HEK293 (cell line): ENCODE measurements at regions not wholly inside any gene's neighbourhood (a gene's known extent, or its start where the extent isn't known, plus 50 kb on each side); places are given as distances from the start of the nearest gene placed in this dataset.

ENCODE experiments used
- CTCF ChIA-PET: fragments of 350-600 bp; formaldehyde crosslinking; extraction: SDS; loops from one replicate; lab custom pipeline; 2021; ENCODE audit warnings: antibody characterized with exemption; lab: Yijun Ruan, JAX
- POLR2A ChIA-PET: fragments of 300-600 bp; formaldehyde crosslinking; extraction: SDS; loops from one replicate; lab custom pipeline; 2020; ENCODE audit warnings: antibody characterized with exemption, inconsistent platforms; lab: Yijun Ruan, JAX
- H3K27ac ChIP-seq: fragments of 200-500 bp; sonication (Bioruptor generic); 2 replicates; pipeline ENCODE4 v1.5.1; 2014; ENCODE audit warnings: low read depth, low read length, control low read depth, inconsistent platforms; ENCODE audit errors: extremely low read depth
- H3K36me3 ChIP-seq, 2 experiments: fragments of 200-500 bp in 1 of 2; sonication (Bioruptor generic) in 1 of 2; 1 replicate in 1 of 2; 2 replicates in 1 of 2; pipeline ENCODE4 v1.5.1; 2014 to 2017; ENCODE audit warnings: inconsistent platforms in 2 of 2, low read length in 2 of 2; ENCODE audit not compliant: control insufficient read depth in 2 of 2, insufficient read depth in 1 of 2
- H3K4me1 ChIP-seq: fragments of 200-500 bp; sonication (Bioruptor generic); 2 replicates; pipeline ENCODE4 v1.5.1; 2014; ENCODE audit warnings: mild to moderate bottlenecking, low read length, inconsistent platforms; ENCODE audit not compliant: control insufficient read depth, insufficient read depth
- H3K4me3 ChIP-seq: 2 replicates; pipeline ENCODE4 v1.5.1; 2011; ENCODE audit warnings: low read depth, mild to moderate bottlenecking, control low read depth, low read length, moderate library complexity
- H3K9me3 ChIP-seq: fragments of 200-500 bp; sonication (Bioruptor generic); 2 replicates; pipeline ENCODE4 v1.5.1; 2014; ENCODE audit warnings: low read depth, low read length, inconsistent platforms; ENCODE audit not compliant: control insufficient read depth, insufficient read depth
- IKZF3 ChIP-seq: fragments of 450-650 bp; IDR thresholded peaks from 2 replicates; pipeline ENCODE4 v1.5.0; 2018; ENCODE audit warnings: missing biosample characterization, mild to moderate bottlenecking, missing genetic modification characterization, moderate library complexity
- PBX3 ChIP-seq: sonication (generic); formaldehyde crosslinking; IDR thresholded peaks from 2 replicates; pipeline ENCODE4 v1.8.1; 2022; ENCODE audit warnings: mild to moderate bottlenecking, moderate library complexity, missing genetic modification reagents
- REPIN1 ChIP-seq: fragments of 450-650 bp; formaldehyde crosslinking; IDR thresholded peaks from 2 replicates; pipeline ENCODE4 v1.5.1; 2017; ENCODE audit warnings: missing biosample characterization, missing genetic modification characterization, low read depth
- REST ChIP-seq: fragments of 450-650 bp; formaldehyde crosslinking; IDR thresholded peaks from 2 replicates; pipeline ENCODE4 v1.5.1; 2016; ENCODE audit warnings: missing biosample characterization, missing genetic modification characterization
- SALL2 ChIP-seq: fragments of 450-650 bp; formaldehyde crosslinking; IDR thresholded peaks from 2 replicates; pipeline ENCODE4 v1.5.0; 2017; ENCODE audit warnings: missing biosample characterization, mild to moderate bottlenecking, missing genetic modification characterization, borderline replicate concordance
- SCRT1 ChIP-seq: fragments of 450-650 bp; formaldehyde crosslinking; IDR thresholded peaks from 2 replicates; pipeline ENCODE4 v1.5.1; 2016; ENCODE audit warnings: missing biosample characterization, missing genetic modification characterization, borderline replicate concordance
- YY2 ChIP-seq: fragments of 450-650 bp; formaldehyde crosslinking; IDR thresholded peaks from 2 replicates; pipeline ENCODE4 v1.5.1; 2016; ENCODE audit warnings: missing biosample characterization, missing genetic modification characterization
- ZBTB17 ChIP-seq: fragments of 450-650 bp; formaldehyde crosslinking; IDR thresholded peaks from 2 replicates; pipeline ENCODE4 v1.5.1; 2016; ENCODE audit warnings: missing biosample characterization, missing genetic modification characterization
- ZNF114 ChIP-seq: fragments of 450-650 bp; formaldehyde crosslinking; IDR thresholded peaks from 2 replicates; pipeline ENCODE4 v1.5.0; 2017; ENCODE audit warnings: missing biosample characterization, missing genetic modification characterization
- ZNF132 ChIP-seq: fragments of 450-650 bp; formaldehyde crosslinking; IDR thresholded peaks from 2 replicates; pipeline ENCODE4 v1.5.1; 2017; ENCODE audit warnings: missing biosample characterization, missing genetic modification characterization, borderline replicate concordance
- ZNF16 ChIP-seq: fragments of 450-650 bp; formaldehyde crosslinking; IDR thresholded peaks from 2 replicates; pipeline ENCODE4 v1.5.1; 2016; ENCODE audit warnings: low read depth, missing biosample characterization, missing genetic modification characterization
- ZNF239 ChIP-seq: fragments of 450-650 bp; formaldehyde crosslinking; IDR thresholded peaks from 2 replicates; pipeline ENCODE4 v1.5.1; 2016; ENCODE audit warnings: missing biosample characterization, missing genetic modification characterization
- ZNF248 ChIP-seq: fragments of 450-650 bp; formaldehyde crosslinking; IDR thresholded peaks from 2 replicates; pipeline ENCODE4 v1.5.1; 2017; ENCODE audit warnings: missing biosample characterization, missing genetic modification characterization
- ZNF341 ChIP-seq: fragments of 450-650 bp; formaldehyde crosslinking; IDR thresholded peaks from 2 replicates; pipeline ENCODE4; 2016; ENCODE audit warnings: low read depth, missing biosample characterization, missing genetic modification characterization
- ZNF362 ChIP-seq: fragments of 450-650 bp; formaldehyde crosslinking; IDR thresholded peaks from 2 replicates; pipeline ENCODE4 v1.5.1; 2016; ENCODE audit warnings: missing biosample characterization, missing genetic modification characterization
- ZNF416 ChIP-seq: fragments of 450-650 bp; formaldehyde crosslinking; IDR thresholded peaks from 2 replicates; pipeline ENCODE4 v1.5.1; 2016; ENCODE audit warnings: missing biosample characterization, missing genetic modification characterization
- ZNF558 ChIP-seq: fragments of 450-650 bp; formaldehyde crosslinking; IDR thresholded peaks from 2 replicates; pipeline ENCODE4 v1.5.1; 2016; ENCODE audit warnings: missing biosample characterization, missing genetic modification characterization
- ZNF571 ChIP-seq: fragments of 450-650 bp; formaldehyde crosslinking; IDR thresholded peaks from 2 replicates; pipeline ENCODE4 v1.5.0; 2017; ENCODE audit warnings: missing biosample characterization, missing genetic modification characterization
- ZNF610 ChIP-seq: fragments of 450-650 bp; formaldehyde crosslinking; IDR thresholded peaks from 2 replicates; pipeline ENCODE4 v1.5.1; 2016; ENCODE audit warnings: missing biosample characterization, missing genetic modification characterization, borderline replicate concordance
- ZNF626 ChIP-seq: fragments of 450-650 bp; sonication (Bioruptor Pico); formaldehyde crosslinking; IDR thresholded peaks from 2 replicates; pipeline ENCODE4 v1.5.1; 2018; ENCODE audit warnings: missing biosample characterization, missing genetic modification characterization, inconsistent platforms
- ZNF670 ChIP-seq: fragments of 450-650 bp; formaldehyde crosslinking; IDR thresholded peaks from 2 replicates; pipeline ENCODE4 v1.5.1; 2016; ENCODE audit warnings: missing biosample characterization, missing genetic modification characterization, low read depth
- ZNF791 ChIP-seq: fragments of 450-650 bp; formaldehyde crosslinking; IDR thresholded peaks from 2 replicates; pipeline ENCODE4 v1.5.1; 2016; ENCODE audit warnings: missing biosample characterization, missing genetic modification characterization
- ZSCAN30 ChIP-seq: fragments of 450-650 bp; IDR thresholded peaks from 2 replicates; pipeline ENCODE4 v1.5.1; 2018; ENCODE audit warnings: missing biosample characterization, mild to moderate bottlenecking, missing genetic modification characterization, moderate library complexity
- TF ChIP-seq, protein P1 (sequence below): IDR thresholded peaks from 2 replicates; pipeline ENCODE4 v1.6.1; 2011; ENCODE audit warnings: mild to moderate bottlenecking, low read depth, low read length, borderline replicate concordance
- TF ChIP-seq, protein P2 (sequence below): fragments of 450-650 bp; formaldehyde crosslinking; IDR thresholded peaks from 2 replicates; pipeline ENCODE4 v1.5.1; 2017; ENCODE audit warnings: missing biosample characterization, missing genetic modification characterization
- TF ChIP-seq, protein P3 (sequence below): fragments of 450-650 bp; formaldehyde crosslinking; IDR thresholded peaks from 2 replicates; pipeline ENCODE4 v1.5.1; 2017; ENCODE audit warnings: missing biosample characterization, missing genetic modification characterization

GRCh38 chr2:173692068-173692467, 273.1 kb downstream of the SP3 start (continued):
- no peak for TF ChIP-seq ZNF132 (tag by site-specific recombination)
- no peak for TF ChIP-seq ZNF626
- TF ChIP-seq ZBTB17 (tag by site-specific recombination): no peak
- TF ChIP-seq, protein P1, sequence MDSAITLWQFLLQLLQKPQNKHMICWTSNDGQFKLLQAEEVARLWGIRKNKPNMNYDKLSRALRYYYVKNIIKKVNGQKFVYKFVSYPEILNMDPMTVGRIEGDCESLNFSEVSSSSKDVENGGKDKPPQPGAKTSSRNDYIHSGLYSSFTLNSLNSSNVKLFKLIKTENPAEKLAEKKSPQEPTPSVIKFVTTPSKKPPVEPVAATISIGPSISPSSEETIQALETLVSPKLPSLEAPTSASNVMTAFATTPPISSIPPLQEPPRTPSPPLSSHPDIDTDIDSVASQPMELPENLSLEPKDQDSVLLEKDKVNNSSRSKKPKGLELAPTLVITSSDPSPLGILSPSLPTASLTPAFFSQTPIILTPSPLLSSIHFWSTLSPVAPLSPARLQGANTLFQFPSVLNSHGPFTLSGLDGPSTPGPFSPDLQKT: no peak
- TF ChIP-seq REST: no peak
- TF ChIP-seq SALL2 (tag by site-specific recombination): no peak
- TF ChIP-seq ZNF362 (tag by site-specific recombination): no peak
- TF ChIP-seq, protein P2, sequence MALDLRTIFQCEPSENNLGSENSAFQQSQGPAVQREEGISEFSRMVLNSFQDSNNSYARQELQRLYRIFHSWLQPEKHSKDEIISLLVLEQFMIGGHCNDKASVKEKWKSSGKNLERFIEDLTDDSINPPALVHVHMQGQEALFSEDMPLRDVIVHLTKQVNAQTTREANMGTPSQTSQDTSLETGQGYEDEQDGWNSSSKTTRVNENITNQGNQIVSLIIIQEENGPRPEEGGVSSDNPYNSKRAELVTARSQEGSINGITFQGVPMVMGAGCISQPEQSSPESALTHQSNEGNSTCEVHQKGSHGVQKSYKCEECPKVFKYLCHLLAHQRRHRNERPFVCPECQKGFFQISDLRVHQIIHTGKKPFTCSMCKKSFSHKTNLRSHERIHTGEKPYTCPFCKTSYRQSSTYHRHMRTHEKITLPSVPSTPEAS (tag by site-specific recombination): no peak
- no peak for TF ChIP-seq ZNF558 (tag by site-specific recombination)
- no peak for TF ChIP-seq ZNF341 (tag by site-specific recombination)
- TF ChIP-seq ZNF248 (tag by site-specific recombination): no peak
- no peak for TF ChIP-seq PBX3 (CRISPR knock-in tag)

DNA sequence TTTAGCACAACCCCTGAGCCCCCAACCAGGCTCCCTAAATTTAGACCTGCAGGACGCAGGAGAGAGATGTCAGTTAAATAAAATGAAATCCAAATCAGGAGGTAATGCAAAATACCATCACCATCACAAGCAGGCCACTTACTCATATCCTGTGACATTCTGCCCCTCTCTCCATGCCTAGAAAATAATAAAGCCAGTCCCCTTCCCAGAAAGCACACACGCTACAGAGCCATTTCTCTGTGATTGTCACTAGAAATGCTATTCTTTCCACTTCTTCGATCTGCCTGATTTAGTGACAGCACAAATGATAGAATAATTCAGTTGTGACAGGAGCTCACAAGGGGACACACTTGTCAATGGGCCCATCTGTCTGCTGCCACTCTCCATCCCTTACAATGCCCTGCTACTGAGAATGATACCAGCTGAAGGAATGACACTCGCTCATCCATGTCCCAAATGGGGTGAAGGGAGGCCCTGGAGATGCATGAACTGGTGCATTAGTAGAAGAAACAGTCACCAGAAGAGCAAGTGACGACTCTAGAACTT, 272.1 kb downstream of the SP3 start:
- POLR2A ChIA-PET: no interaction called here
- Histone ChIP-seq H3K9me3 (no peaks in the 10 kb centered on the region), H3K4me3 (no peak overlapping the region), H3K36me3 (peaks cover 0 to 6% of the 10 kb centered on the region in 2 experiments; a peak in 1 of 3 replicates), H3K27ac (no peak overlapping the region), H3K4me1 (no peaks in the 10 kb centered on the region)
- CTCF ChIA-PET: no interaction called here
- TF ChIP-seq ZNF670 (tag by site-specific recombination) (no peak), IKZF3 (tag by site-specific recombination) (no peak), ZNF16 (tag by site-specific recombination) (no peak), ZSCAN30 (no peak), SCRT1 (tag by site-specific recombination) (no peak), ZNF791 (no peak), ZNF416 (tag by site-specific recombination) (no peak), REPIN1 (tag by site-specific recombination) (no peak), ZNF114 (tag by site-specific recombination) (no peak), ZNF610 (no peak), ZNF571 (tag by site-specific recombination) (no peak), ZNF239 (tag by site-specific recombination) (no peak), YY2 (no peak)
- TF ChIP-seq, protein P3, sequence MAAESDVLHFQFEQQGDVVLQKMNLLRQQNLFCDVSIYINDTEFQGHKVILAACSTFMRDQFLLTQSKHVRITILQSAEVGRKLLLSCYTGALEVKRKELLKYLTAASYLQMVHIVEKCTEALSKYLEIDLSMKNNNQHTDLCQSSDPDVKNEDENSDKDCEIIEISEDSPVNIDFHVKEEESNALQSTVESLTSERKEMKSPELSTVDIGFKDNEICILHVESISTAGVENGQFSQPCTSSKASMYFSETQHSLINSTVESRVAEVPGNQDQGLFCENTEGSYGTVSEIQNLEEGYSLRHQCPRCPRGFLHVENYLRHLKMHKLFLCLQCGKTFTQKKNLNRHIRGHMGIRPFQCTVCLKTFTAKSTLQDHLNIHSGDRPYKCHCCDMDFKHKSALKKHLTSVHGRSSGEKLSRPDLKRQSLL: no peak
